Neural cell (in vitro differentiated cells): ENCODE measurements at regions not wholly inside any gene's neighbourhood (a gene's known extent, or its start where the extent isn't known, plus 50 kb on each side); places are given as distances from the start of the nearest gene placed in this dataset.

Source experiments
- H2AFZ ChIP-seq: fragments of 200-600, 300-800 bp; sonication (generic), shearing (Covaris generic); 2 replicates; pipeline ENCODE4 v1.6.0; 2014; ENCODE audit warnings: low read depth, mild to moderate bottlenecking, antibody characterized with exemption, low read length, moderate library complexity
- H3F3A ChIP-seq: fragments of 200-600 bp; shearing (Covaris generic); 2 replicates; pipeline ENCODE4 v1.6.1; 2016; ENCODE audit warnings: mild to moderate bottlenecking, moderate library complexity, mixed read lengths, antibody characterized with exemption, low read length; ENCODE audit not compliant: insufficient read depth, poor library complexity, severe bottlenecking
- H3K27ac ChIP-seq: fragments of 200-600, 300-800 bp; sonication (generic), shearing (Covaris generic); 2 replicates; pipeline ENCODE4 v1.5.1; 2014; ENCODE audit warnings: mild to moderate bottlenecking, low read length, moderate library complexity
- H3K27me3 ChIP-seq: fragments of 300-800, 200-600 bp; sonication (generic), shearing (Covaris generic); 2 replicates; pipeline ENCODE4 v1.6.0; 2014; ENCODE audit warnings: mild to moderate bottlenecking, low read depth, low read length, moderate library complexity; ENCODE audit not compliant: insufficient read depth
- H3K36me3 ChIP-seq: fragments of 300-800, 200-600 bp; sonication (generic), shearing (Covaris generic); 2 replicates; pipeline ENCODE4 v1.5.1; 2014; ENCODE audit warnings: mild to moderate bottlenecking, antibody characterized with exemption, low read length, moderate library complexity; ENCODE audit not compliant: insufficient read depth
- H3K4me2 ChIP-seq: fragments of 300-800, 200-600 bp; sonication (generic), shearing (Covaris generic); 2 replicates; pipeline ENCODE4 v1.6.0; 2014; ENCODE audit warnings: mild to moderate bottlenecking, low read length
- H3K4me3 ChIP-seq: fragments of 300-800, 200-600 bp; sonication (generic), shearing (Covaris generic); 2 replicates; pipeline ENCODE4 v1.5.1; 2014; ENCODE audit warnings: mild to moderate bottlenecking, low read length, moderate library complexity
- H3K79me2 ChIP-seq: fragments of 200-600 bp; shearing (Covaris generic); replicated peaks from 2 replicates; pipeline ENCODE4 v1.6.0; 2014; ENCODE audit warnings: mild to moderate bottlenecking, low read length, moderate library complexity; ENCODE audit not compliant: insufficient read depth
- H3K9ac ChIP-seq: fragments of 300-800, 200-600 bp; sonication (generic), shearing (Covaris generic); 2 replicates; pipeline ENCODE4 v1.6.1; 2016; ENCODE audit warnings: mild to moderate bottlenecking, low read length, mixed read lengths
- H3K9me2 ChIP-seq: fragments of 200-600 bp; shearing (Covaris generic); 2 replicates; pipeline ENCODE4 v1.6.1; 2016; ENCODE audit warnings: mild to moderate bottlenecking, low read length, mixed read lengths; ENCODE audit not compliant: insufficient read depth
- H3K9me3 ChIP-seq: fragments of 200-600, 300-800 bp; sonication (generic), shearing (Covaris generic); 2 replicates; pipeline ENCODE4 v1.6.1; 2016; ENCODE audit warnings: mild to moderate bottlenecking, mixed run types, low read length, moderate library complexity, mixed read lengths
- H4K20me1 ChIP-seq: fragments of 200-600 bp; shearing (Covaris generic); 2 replicates; pipeline ENCODE4 v1.6.1; 2016; ENCODE audit warnings: mild to moderate bottlenecking, mixed run types; ENCODE audit not compliant: insufficient read depth
- CTCF ChIP-seq: fragments of 450-650 bp; IDR thresholded peaks from 2 replicates; pipeline ENCODE4 v1.5.1; 2014; ENCODE audit warnings: antibody characterized with exemption, mild to moderate bottlenecking, moderate library complexity; ENCODE audit not compliant: poor library complexity, severe bottlenecking
- EP300 ChIP-seq: fragments of 450-650 bp; conservative IDR thresholded peaks from 2 replicates; pipeline ENCODE4 v1.6.1; 2014; ENCODE audit warnings: antibody characterized with exemption, mild to moderate bottlenecking, moderate library complexity; ENCODE audit not compliant: poor library complexity, severe bottlenecking
- EZH2 ChIP-seq: fragments of 200-600, 300-800 bp; shearing (Covaris generic), sonication (generic); IDR thresholded peaks from 2 replicates; pipeline ENCODE4 v1.6.1; 2014; ENCODE audit warnings: antibody characterized with exemption, low read length, borderline replicate concordance, mild to moderate bottlenecking; ENCODE audit not compliant: insufficient read depth, poor library complexity, severe bottlenecking
- MXI1 ChIP-seq: fragments of 450-650 bp; conservative IDR thresholded peaks from 2 replicates; pipeline ENCODE4 v1.6.1; 2014; ENCODE audit warnings: antibody characterized with exemption, mild to moderate bottlenecking; ENCODE audit not compliant: poor library complexity, severe bottlenecking
- POLR2AphosphoS5 ChIP-seq: IDR thresholded peaks from 2 replicates; pipeline ENCODE4 v1.6.1; 2012
- RAD21 ChIP-seq: fragments of 450-650 bp; conservative IDR thresholded peaks from 2 replicates; pipeline ENCODE4 v1.6.1; 2014; ENCODE audit warnings: antibody characterized with exemption, mild to moderate bottlenecking, moderate library complexity
- REST ChIP-seq: IDR thresholded peaks from 2 replicates; pipeline ENCODE4 v1.6.1; 2012; ENCODE audit warnings: borderline replicate concordance
- SMC3 ChIP-seq: fragments of 450-650 bp; conservative IDR thresholded peaks from 2 replicates; pipeline ENCODE4 v1.6.1; 2014; ENCODE audit warnings: antibody characterized with exemption, mild to moderate bottlenecking, moderate library complexity; ENCODE audit not compliant: poor library complexity
- TAF1 ChIP-seq: IDR thresholded peaks from 2 replicates; pipeline ENCODE4 v1.6.1; 2012; ENCODE audit warnings: low read depth

- no peaks in the 10 kb centered on the region for H3K27me3 ChIP-seq
- no peak overlapping the region for H3K4me2 ChIP-seq
- H3K9me2 ChIP-seq = no peaks in the 10 kb centered on the region
- H3K4me3 ChIP-seq = no peak overlapping the region
- H3K9me3 ChIP-seq = no peaks in the 10 kb centered on the region
- no peaks in the 10 kb centered on the region for H4K20me1 ChIP-seq
- no peaks in the 10 kb centered on the region for H3F3A ChIP-seq
- no peaks in the 10 kb centered on the region for H3K36me3 ChIP-seq
- H3K79me2 ChIP-seq = no peaks in the 10 kb centered on the region
- H2AFZ ChIP-seq = no peak overlapping the region
- no peak for TF ChIP-seq CTCF
- TF ChIP-seq SMC3 = no peak
- TF ChIP-seq MXI1 = no peak
- TF ChIP-seq EP300 = no peak
- no peak for TF ChIP-seq RAD21
- no peak for TF ChIP-seq POLR2AphosphoS5
- TF ChIP-seq TAF1 = no peak
- no peak for TF ChIP-seq EZH2
- no peak for TF ChIP-seq REST
- H3K27ac ChIP-seq = no peak overlapping the region
- H3K9ac ChIP-seq = no peak overlapping the region
Measured at GRCh38 chr20:48094196-48094749, 309.0 kb upstream of the SULF2 start.

- Histone ChIP-seq H3K4me2 (no peak overlapping the region), H3K36me3 (no peaks in the 10 kb centered on the region), H2AFZ (no peak overlapping the region), H3K9me3 (no peaks in the 10 kb centered on the region), H3K9me2 (no peaks in the 10 kb centered on the region), H3K27ac (no peak overlapping the region), H3K27me3 (no peaks in the 10 kb centered on the region), H3K79me2 (no peaks in the 10 kb centered on the region), H3K4me3 (no peak overlapping the region), H3F3A (no peaks in the 10 kb centered on the region), H3K9ac (no peak overlapping the region), H4K20me1 (no peaks in the 10 kb centered on the region)
- TF ChIP-seq RAD21 = no peak
- no peak for TF ChIP-seq CTCF
- no peak for TF ChIP-seq SMC3
- TF ChIP-seq EP300 = no peak
- TF ChIP-seq REST = no peak
Measured at GRCh38 chr20:48092596-48093280, 307.5 kb upstream of the SULF2 start.
